ENCODE measurements at regions not wholly inside any gene's neighbourhood (a gene's known extent, or its start where the extent isn't known, plus 50 kb on each side); places are given as distances from the start of the nearest gene placed in this dataset.

GRCh38 chr6:90955246-90955645, 368.4 kb upstream of the MAP3K7 start:
- no peak for TF ChIP-seq CTCF (IDR thresholded peaks at IDR 0.05)
- TF ChIP-seq POLR2A (IDR thresholded peaks at IDR 0.05) = no peak
